Smooth muscle cell (in vitro differentiated cells): ENCODE measurements at regions not wholly inside any gene's neighbourhood (a gene's known extent, or its start where the extent isn't known, plus 50 kb on each side); places are given as distances from the start of the nearest gene placed in this dataset.
A peak's percentile ranks its signal among the peaks of the same experiment; 100 is the strongest.

ENCODE experiments used
- DNase-seq: peaks from one replicate; lab custom pipeline; 2025; ENCODE audit not compliant: unreplicated experiment; lab: John Stamatoyannopoulos, UW
- H2AFZ ChIP-seq: fragments of 200-600 bp; sonication (generic); 2 replicates; pipeline ENCODE4 v1.6.0; 2016; ENCODE audit warnings: antibody characterized with exemption, low read depth, mild to moderate bottlenecking
- H3F3A ChIP-seq: fragments of 200-600 bp; sonication (generic); 2 replicates; pipeline ENCODE4 v1.6.0; 2017; ENCODE audit warnings: antibody characterized with exemption, low read depth
- H3K27ac ChIP-seq: fragments of 200-600 bp; sonication (generic); 2 replicates; pipeline ENCODE4 v1.5.1; 2016; ENCODE audit warnings: low read depth, mild to moderate bottlenecking
- H3K27me3 ChIP-seq: fragments of 200-600 bp; sonication (generic); 2 replicates; pipeline ENCODE4 v1.6.1; 2016; ENCODE audit warnings: low read depth, mild to moderate bottlenecking
- H3K36me3 ChIP-seq: fragments of 200-600 bp; sonication (generic); 2 replicates; pipeline ENCODE4 v1.5.1; 2016; ENCODE audit warnings: low read depth
- H3K4me1 ChIP-seq: fragments of 200-600 bp; sonication (generic); 2 replicates; pipeline ENCODE4 v1.5.1; 2016; ENCODE audit warnings: low read depth
- H3K4me2 ChIP-seq: fragments of 200-600 bp; sonication (generic); 2 replicates; pipeline ENCODE4 v1.6.0; 2016; ENCODE audit warnings: mild to moderate bottlenecking
- H3K4me3 ChIP-seq: fragments of 200-600 bp; sonication (generic); 2 replicates; pipeline ENCODE4 v1.5.1; 2016; ENCODE audit warnings: mild to moderate bottlenecking
- H3K79me2 ChIP-seq: fragments of 200-600 bp; sonication (generic); 2 replicates; pipeline ENCODE4 v1.6.0; 2016; ENCODE audit warnings: low read depth, mild to moderate bottlenecking
- H3K9ac ChIP-seq: fragments of 200-600 bp; sonication (generic); 2 replicates; pipeline ENCODE4 v1.6.0; 2016; ENCODE audit warnings: low read depth
- H3K9me3 ChIP-seq: fragments of 200-600 bp; sonication (generic); replicated peaks from 2 replicates; pipeline ENCODE4 v1.5.1; 2016; ENCODE audit warnings: low read depth
- H4K20me1 ChIP-seq: fragments of 200-600 bp; sonication (generic); 2 replicates; pipeline ENCODE4 v1.6.0; 2016; ENCODE audit warnings: low read depth
- WGBS: methylation state at CpG from one replicate; pipeline ENCODE4 v1.1.7; 2016; ENCODE audit warnings: low lambda C conversion rate; 5-methylcytosine and 5-hydroxymethylcytosine counted together
- TF ChIP-seq, protein P1 (sequence below): fragments of 200-600 bp; sonication (generic); IDR thresholded peaks from 2 replicates; pipeline ENCODE4 v1.5.1; 2017; ENCODE audit warnings: borderline replicate concordance, mild to moderate bottlenecking, antibody characterized with exemption; ENCODE audit not compliant: insufficient read depth, poor library complexity, severe bottlenecking

DNA sequence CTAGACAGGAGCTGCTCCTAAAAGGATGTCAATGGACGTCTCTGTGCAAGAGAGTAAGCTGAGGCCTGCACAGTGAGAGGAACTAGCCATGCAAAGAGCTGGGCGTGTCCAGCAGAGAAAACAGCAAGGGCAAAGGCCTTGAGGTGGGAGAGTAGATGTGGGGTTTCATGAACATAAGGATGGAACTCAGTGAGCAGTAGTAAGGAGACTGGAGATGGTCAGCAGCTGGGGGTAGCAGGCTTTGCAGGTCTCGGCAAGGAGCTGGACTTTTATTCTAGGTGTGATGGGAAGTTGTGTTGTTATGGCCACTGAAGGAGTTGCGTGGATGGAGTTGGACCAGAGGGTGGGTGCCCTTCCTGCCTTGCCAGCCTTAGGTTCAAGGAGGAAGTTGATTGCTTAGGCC lies 90.7 kb upstream of the SIRPA start:
- Histone ChIP-seq H3K4me1 (peaks cover 7% of the 10 kb centered on the region), H3K4me3 (no peak overlapping the region), H3K27me3 (no peaks in the 10 kb centered on the region), H2AFZ (no peak overlapping the region), H3K9ac (no peak overlapping the region), H3K27ac (no peak overlapping the region), H3K4me2 (no peak overlapping the region), H3K9me3 (no peaks in the 10 kb centered on the region), H3F3A (peaks cover 4% of the 10 kb centered on the region), H4K20me1 (no peaks in the 10 kb centered on the region), H3K79me2 (no peaks in the 10 kb centered on the region), H3K36me3 (no peaks in the 10 kb centered on the region)
- TF ChIP-seq, protein P1, sequence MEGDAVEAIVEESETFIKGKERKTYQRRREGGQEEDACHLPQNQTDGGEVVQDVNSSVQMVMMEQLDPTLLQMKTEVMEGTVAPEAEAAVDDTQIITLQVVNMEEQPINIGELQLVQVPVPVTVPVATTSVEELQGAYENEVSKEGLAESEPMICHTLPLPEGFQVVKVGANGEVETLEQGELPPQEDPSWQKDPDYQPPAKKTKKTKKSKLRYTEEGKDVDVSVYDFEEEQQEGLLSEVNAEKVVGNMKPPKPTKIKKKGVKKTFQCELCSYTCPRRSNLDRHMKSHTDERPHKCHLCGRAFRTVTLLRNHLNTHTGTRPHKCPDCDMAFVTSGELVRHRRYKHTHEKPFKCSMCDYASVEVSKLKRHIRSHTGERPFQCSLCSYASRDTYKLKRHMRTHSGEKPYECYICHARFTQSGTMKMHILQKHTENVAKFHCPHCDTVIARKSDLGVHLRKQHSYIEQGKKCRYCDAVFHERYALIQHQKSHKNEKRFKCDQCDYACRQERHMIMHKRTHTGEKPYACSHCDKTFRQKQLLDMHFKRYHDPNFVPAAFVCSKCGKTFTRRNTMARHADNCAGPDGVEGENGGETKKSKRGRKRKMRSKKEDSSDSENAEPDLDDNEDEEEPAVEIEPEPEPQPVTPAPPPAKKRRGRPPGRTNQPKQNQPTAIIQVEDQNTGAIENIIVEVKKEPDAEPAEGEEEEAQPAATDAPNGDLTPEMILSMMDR, result no peak
- WGBS, result 92% methylated on average over 4 of the region's 4 CpGs
- DNase-seq, result no peak

DNA sequence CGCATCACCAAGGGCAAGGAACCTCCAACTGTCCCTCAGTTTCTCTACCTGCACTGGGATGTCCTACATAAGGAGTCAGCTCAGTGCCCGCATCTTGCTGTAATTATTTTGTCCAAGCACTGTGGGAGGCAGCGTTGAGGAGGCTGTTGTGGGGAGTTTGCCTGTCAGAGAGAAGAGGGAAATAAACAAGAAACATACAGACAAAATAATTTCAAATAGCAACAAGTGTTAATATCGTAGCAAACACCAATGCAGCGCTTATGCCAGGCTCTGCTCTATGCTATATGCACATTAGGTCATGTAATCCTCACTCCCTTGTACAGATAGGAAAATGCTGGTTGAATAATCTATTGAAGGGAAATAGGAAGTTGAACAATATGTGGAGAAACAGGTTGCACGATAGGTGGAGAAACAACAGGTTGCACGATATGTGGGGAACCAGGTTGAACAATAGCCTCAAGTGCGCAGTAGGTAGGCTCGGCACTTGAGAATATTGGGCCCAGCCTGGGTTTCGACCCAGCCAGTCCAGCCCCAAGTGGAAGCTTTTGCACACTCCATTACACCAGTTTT lies 91.2 kb upstream of the SIRPA start:
- Histone ChIP-seq H3K9me3 (no peaks in the 10 kb centered on the region), H3K36me3 (no peaks in the 10 kb centered on the region), H2AFZ (peak overlapping the region; percentile 85), H3K4me3 (peak overlapping the region; percentile 73), H3K79me2 (no peaks in the 10 kb centered on the region), H3K4me2 (peak overlapping the region; percentile 84), H3K9ac (peak overlapping the region; percentile 36), H3K27ac (no peak overlapping the region), H4K20me1 (no peaks in the 10 kb centered on the region), H3K4me1 (peaks cover 7% of the 10 kb centered on the region), H3F3A (peaks cover 4% of the 10 kb centered on the region), H3K27me3 (no peaks in the 10 kb centered on the region)
- DNase-seq, result no peak
- 68% methylated on average over 10 of the region's 10 CpGs for WGBS
- TF ChIP-seq, protein P1, result no peak

GRCh38 chr20:1803061-1803931 lies 91.9 kb upstream of the SIRPA start:
- peaks cover 3% of the 10 kb centered on the region for H3K4me1 ChIP-seq
- H3K36me3 ChIP-seq, result no peaks in the 10 kb centered on the region
- H3K27me3 ChIP-seq, result no peaks in the 10 kb centered on the region
- DNase-seq, result no peak
- H3K9me3 ChIP-seq, result no peaks in the 10 kb centered on the region
- H3K4me3 ChIP-seq, result peak overlapping the region; percentile 73
- H3K27ac ChIP-seq, result no peak overlapping the region
- H3K4me2 ChIP-seq, result peak overlapping the region; percentile 84
- H3K9ac ChIP-seq, result peak overlapping the region; percentile 36
- H4K20me1 ChIP-seq, result no peaks in the 10 kb centered on the region
- no peaks in the 10 kb centered on the region for H3F3A ChIP-seq
- TF ChIP-seq, protein P1, result no peak
- H2AFZ ChIP-seq, result peak overlapping the region; percentile 85
- H3K79me2 ChIP-seq, result no peaks in the 10 kb centered on the region
- 1% methylated on average over 79 of the region's 100 CpGs for WGBS
